DMS153 (cell line): ENCODE measurements at regions not wholly inside any gene's neighbourhood (a gene's known extent, or its start where the extent isn't known, plus 50 kb on each side); places are given as distances from the start of the nearest gene placed in this dataset.

Experiments used
- DNase-seq: peaks from one replicate; lab custom pipeline; 2025; lab: John Stamatoyannopoulos, UW

- DNase-seq, result no peak
These were observed 333.0 kb upstream of the N4BP1 start for GRCh38 chr16:48942996-48943395.

GRCh38 chr16:48936811-48937210 lies 326.8 kb upstream of the N4BP1 start:
- DNase-seq, result no peak

GRCh38 chr16:48932216-48932855 lies 322.4 kb upstream of the N4BP1 start:
- no peak for DNase-seq

- DNase-seq, result no peak
These were observed 321.1 kb upstream of the N4BP1 start for GRCh38 chr16:48930951-48931553.

- DNase-seq, result no peak
These were observed 309.8 kb upstream of the N4BP1 start for GRCh38 chr16:48919791-48920190.

GRCh38 chr16:48918520-48919258 lies 308.7 kb upstream of the N4BP1 start:
- no peak for DNase-seq

- no peak for DNase-seq
These were observed 306.6 kb upstream of the N4BP1 start for GRCh38 chr16:48916566-48916965.

- DNase-seq, result no peak
These were observed 304.1 kb upstream of the N4BP1 start for GRCh38 chr16:48914070-48914469.

GRCh38 chr16:48913384-48913783 lies 303.4 kb upstream of the N4BP1 start:
- no peak for DNase-seq

GRCh38 chr16:48912360-48912759 lies 302.4 kb upstream of the N4BP1 start:
- DNase-seq, result no peak

- no peak for DNase-seq
These were observed 301.7 kb upstream of the N4BP1 start for GRCh38 chr16:48911700-48912099.

GRCh38 chr16:48910214-48910613 lies 300.2 kb upstream of the N4BP1 start:
- no peak for DNase-seq

- no peak for DNase-seq
These were observed 299.3 kb upstream of the N4BP1 start for GRCh38 chr16:48909231-48909630.

GRCh38 chr16:48907906-48908634 lies 298.1 kb upstream of the N4BP1 start:
- DNase-seq, result no peak

GRCh38 chr16:48905632-48906505 lies 295.9 kb upstream of the N4BP1 start:
- no peak for DNase-seq

GRCh38 chr16:48904333-48904732 lies 294.4 kb upstream of the N4BP1 start:
- no peak for DNase-seq

GRCh38 chr16:48903039-48903438 lies 293.1 kb upstream of the N4BP1 start:
- DNase-seq, result no peak

- no peak for DNase-seq
These were observed 291.9 kb upstream of the N4BP1 start for GRCh38 chr16:48901712-48902374.

- DNase-seq, result no peak
These were observed 289.5 kb upstream of the N4BP1 start for GRCh38 chr16:48899500-48899899.

- DNase-seq, result no peak
These were observed 287.8 kb upstream of the N4BP1 start for GRCh38 chr16:48897698-48898205.

- DNase-seq, result no peak
These were observed 285.2 kb upstream of the N4BP1 start for GRCh38 chr16:48895142-48895541.
